Esophagus muscularis mucosa (tissue), 4 donors: ENCODE measurements at regions not wholly inside any gene's neighbourhood (a gene's known extent, or its start where the extent isn't known, plus 50 kb on each side); places are given as distances from the start of the nearest gene placed in this dataset.
A peak's percentile ranks its signal among the peaks of the same experiment; 100 is the strongest.

ENCODE experiments used
- CTCF ChIP-seq, 3 experiments: fragments of 200-600 bp in 2 of 3; fragments of 450-650 bp in 1 of 3; sonication (generic) in 2 of 3; IDR thresholded peaks; one replicate each; pipeline ENCODE4 v1.5.1; 2017 to 2019; ENCODE audit warnings: antibody characterized with exemption in 3 of 3, mild to moderate bottlenecking in 2 of 3, moderate library complexity in 1 of 3
- EP300 ChIP-seq: sonication (generic); formaldehyde crosslinking; IDR thresholded peaks from one replicate; pipeline ENCODE4 v1.6.1; 2017; ENCODE audit warnings: antibody characterized with exemption
- POLR2A ChIP-seq: fragments of 450-650 bp; IDR thresholded peaks from one replicate; pipeline ENCODE4 v1.6.1; 2017; ENCODE audit warnings: antibody characterized with exemption, moderate library complexity, mild to moderate bottlenecking, low read depth
- POLR2AphosphoS5 ChIP-seq, 2 donors: sonication (generic); formaldehyde crosslinking; IDR thresholded peaks; one replicate each; pipeline ENCODE4 v1.6.1; 2017; ENCODE audit warnings: antibody characterized with exemption in 2 of 2

- TF ChIP-seq POLR2A: no peak
- TF ChIP-seq POLR2AphosphoS5 (IDR thresholded peaks at IDR 0.05): peak in 1 of 2 donors; percentile 39
- TF ChIP-seq CTCF (IDR thresholded peaks at IDR 0.05): no peak
- TF ChIP-seq EP300: no peak
Observed at GRCh38 chr11:95512682-95513081, 276.9 kb downstream of the FAM76B start.
